Activated T-cell treated with anti-CD3 and anti-CD28 coated beads, Interleukin-2, amount 50 U/mL, for 24 hours (primary cell): ENCODE measurements at regions not wholly inside any gene's neighbourhood (a gene's known extent, or its start where the extent isn't known, plus 50 kb on each side); places are given as distances from the start of the nearest gene placed in this dataset.

Experiments used
- DNase-seq: peaks from one replicate; pipeline ENCODE4 v3.0.0-alpha.2; 2020
- H3K27ac Mint-ChIP-seq: 2 replicates; pipeline ENCODE4 v1.8.0; 2020; ENCODE audit warnings: mild to moderate bottlenecking, mixed read lengths
- H3K27me3 Mint-ChIP-seq: 2 replicates; pipeline ENCODE4 v1.8.0; 2020; ENCODE audit warnings: mixed read lengths
- H3K36me3 Mint-ChIP-seq: 2 replicates; pipeline ENCODE4 v1.8.0; 2020; ENCODE audit warnings: low read depth, mixed read lengths
- H3K4me1 Mint-ChIP-seq: 2 replicates; pipeline ENCODE4 v1.8.0; 2020; ENCODE audit warnings: low read depth, mixed read lengths
- H3K4me3 Mint-ChIP-seq: 2 replicates; pipeline ENCODE4 v1.8.0; 2020; ENCODE audit warnings: mild to moderate bottlenecking, moderate library complexity, mixed read lengths
- H3K9me3 Mint-ChIP-seq: 2 replicates; pipeline ENCODE4 v1.8.0; 2020; ENCODE audit warnings: mixed read lengths

DNA sequence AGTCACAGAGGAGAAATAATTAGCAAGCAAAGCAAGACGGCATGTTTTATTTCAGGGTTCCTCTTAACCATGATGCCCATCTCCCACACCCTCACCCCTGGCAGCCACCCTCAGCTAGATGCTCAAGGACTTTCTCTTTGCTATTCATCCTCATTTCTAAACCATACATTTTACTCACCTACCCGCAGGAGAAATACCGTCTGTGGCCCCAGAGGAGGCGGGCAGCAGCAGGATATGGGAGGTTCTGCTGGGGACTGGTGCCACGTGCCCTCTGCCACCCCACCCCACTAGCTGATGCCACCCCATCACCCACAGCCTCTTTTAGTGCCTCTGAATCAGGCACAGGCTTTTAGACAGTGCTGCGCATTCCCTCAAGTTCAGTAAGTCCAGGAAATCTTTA lies 168.7 kb upstream of the ITGB1 start:
- DNase-seq = peak; percentile 56
- Mint-ChIP-seq H3K4me1 (peaks cover 76% of the 10 kb centered on the region), H3K27me3 (no peaks in the 10 kb centered on the region), H3K27ac (peak overlapping the region; percentile 91), H3K9me3 (peaks cover 4% of the 10 kb centered on the region), H3K36me3 (peaks cover 4% of the 10 kb centered on the region), H3K4me3 (no peak overlapping the region)

DNA sequence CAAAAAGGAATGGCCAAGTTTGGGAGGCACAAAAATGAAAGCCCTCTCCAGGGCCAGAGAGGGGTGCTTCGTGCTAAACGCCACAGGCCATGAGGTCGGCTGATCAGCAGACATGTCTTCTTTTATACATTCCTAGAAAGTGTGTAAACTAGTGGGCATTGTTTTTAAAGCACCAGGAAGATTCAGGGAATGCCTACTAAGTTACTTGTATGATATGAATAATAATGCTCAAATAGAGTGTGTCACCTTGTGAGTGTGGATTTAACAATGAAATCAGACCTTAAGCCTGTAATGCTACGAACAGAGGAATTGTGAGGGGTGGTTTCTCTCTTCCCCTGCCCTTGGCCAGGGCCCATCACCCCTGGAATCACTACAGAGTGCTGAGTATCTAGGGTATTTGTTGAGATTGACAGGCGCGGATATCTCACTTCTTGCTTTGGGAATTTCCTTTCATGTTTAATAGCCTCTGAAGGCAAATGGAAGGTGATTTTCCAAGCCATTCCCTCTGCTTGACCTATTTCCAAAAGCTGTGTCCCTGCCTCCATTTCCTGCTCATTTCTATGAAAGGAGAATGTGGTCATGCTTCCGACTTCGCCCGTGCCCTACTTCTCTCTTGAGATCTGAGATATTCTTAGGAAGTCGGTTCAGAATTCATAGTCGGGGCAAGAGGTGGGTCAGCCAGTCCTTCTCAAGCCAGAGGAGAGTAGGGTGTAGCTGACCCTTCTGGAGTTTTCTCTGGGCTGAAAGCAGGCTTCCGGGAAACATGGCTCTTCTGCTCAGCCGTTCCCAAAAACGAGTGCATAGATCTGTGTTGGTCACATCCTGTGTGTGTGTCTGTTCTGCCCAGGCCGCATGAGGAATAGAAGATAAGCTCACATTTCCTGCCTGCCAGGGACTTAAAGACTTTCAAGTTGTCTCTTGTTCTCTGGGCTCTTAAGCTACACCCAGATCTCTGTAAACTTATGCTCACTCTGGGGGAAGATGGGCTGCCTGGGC lies 167.8 kb upstream of the ITGB1 start:
- DNase-seq = no peak
- Mint-ChIP-seq H3K4me1 (peaks cover 79% of the 10 kb centered on the region), H3K9me3 (peaks cover 4% of the 10 kb centered on the region), H3K4me3 (no peak overlapping the region), H3K27me3 (no peaks in the 10 kb centered on the region), H3K36me3 (peaks cover 4% of the 10 kb centered on the region), H3K27ac (peak overlapping the region; percentile 91)

DNA sequence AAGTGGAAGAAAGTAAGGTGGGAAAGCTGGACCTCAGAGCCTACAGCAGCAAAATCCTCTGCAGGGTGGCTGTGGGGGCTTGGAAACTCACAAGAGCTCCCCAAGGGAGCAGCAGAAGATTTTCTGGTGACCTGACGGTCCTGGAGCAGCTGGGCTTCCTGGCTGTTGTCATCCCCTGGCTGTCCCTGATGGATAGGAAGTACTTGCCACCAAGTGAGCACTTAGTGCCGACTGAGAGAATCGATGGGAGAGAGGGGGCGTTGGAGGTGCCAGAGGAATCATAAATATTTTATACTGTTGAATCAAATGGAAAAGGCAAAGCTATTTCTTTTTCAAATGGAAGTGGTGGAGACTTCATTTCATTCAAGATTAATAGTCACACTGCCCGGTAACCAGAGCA lies 167.1 kb upstream of the ITGB1 start:
- H3K36me3 Mint-ChIP-seq = peaks cover 6% of the 10 kb centered on the region
- peaks cover 6% of the 10 kb centered on the region for H3K9me3 Mint-ChIP-seq
- H3K4me1 Mint-ChIP-seq = peaks cover 84% of the 10 kb centered on the region
- H3K4me3 Mint-ChIP-seq = no peak overlapping the region
- H3K27ac Mint-ChIP-seq = peak overlapping the region; percentile 91
- DNase-seq = no peak
- H3K27me3 Mint-ChIP-seq = no peaks in the 10 kb centered on the region

DNA sequence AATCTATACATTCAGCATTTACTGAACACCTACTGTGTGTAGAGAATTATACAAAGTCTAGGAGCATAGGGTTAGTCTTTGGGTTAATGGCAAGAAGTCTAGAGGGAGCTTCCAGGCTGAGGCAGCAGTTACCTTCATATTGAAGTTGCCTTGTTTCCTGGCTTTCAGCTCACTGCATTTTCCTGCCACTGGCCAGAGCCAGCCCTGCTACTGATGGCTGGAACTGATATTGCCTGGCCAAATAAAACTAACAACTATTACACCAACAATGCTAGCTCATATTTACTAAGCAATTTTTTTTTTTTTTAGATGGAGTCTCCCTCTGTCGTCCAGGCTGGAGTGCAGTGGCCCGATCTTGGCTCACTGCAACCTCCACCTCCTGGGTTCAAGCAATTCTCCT lies 165.7 kb upstream of the ITGB1 start:
- H3K27me3 Mint-ChIP-seq = no peaks in the 10 kb centered on the region
- peaks cover 10% of the 10 kb centered on the region for H3K9me3 Mint-ChIP-seq
- peaks cover 7% of the 10 kb centered on the region for H3K36me3 Mint-ChIP-seq
- H3K4me3 Mint-ChIP-seq = no peak overlapping the region
- no peak overlapping the region for H3K27ac Mint-ChIP-seq
- peaks cover 83% of the 10 kb centered on the region for H3K4me1 Mint-ChIP-seq
- DNase-seq = no peak

DNA sequence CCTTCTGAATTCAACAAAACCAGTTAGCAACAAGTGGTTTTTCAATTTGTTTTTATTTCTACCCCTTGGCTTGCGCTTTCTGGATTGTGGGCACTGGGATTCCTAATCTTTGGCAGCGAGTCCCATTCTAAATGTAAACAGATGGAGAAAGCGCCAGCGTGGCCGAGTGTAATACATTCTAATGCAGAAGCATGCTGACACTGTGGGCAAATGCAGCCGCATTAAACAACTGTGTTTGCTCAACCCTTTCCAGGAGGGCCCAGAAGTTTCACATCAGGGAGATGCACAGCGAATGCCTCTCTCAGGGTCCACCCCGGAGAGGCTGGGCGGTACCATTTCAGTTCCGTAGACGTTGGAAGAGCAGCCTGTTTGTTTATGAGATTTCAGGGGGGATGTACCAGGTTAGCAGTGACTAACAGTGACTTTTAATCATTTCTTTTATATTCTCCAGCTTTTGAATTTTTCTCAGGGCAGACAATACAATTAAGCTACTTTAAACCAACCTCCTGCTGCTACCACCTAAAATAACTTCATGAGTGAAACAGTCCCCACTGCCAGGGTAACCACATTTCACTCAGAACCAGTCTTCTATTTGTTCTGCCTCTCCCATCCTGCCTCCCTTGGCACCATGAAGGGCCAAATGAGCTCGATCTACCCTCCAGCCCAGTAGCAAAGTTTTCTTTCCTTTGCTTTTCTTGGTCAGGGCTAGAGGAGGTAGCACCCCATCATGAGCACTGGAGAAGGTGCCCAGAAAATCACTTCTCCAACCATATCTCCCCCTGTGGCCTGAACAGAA lies 164.2 kb upstream of the ITGB1 start:
- Mint-ChIP-seq H3K4me3 (no peak overlapping the region), H3K27me3 (no peaks in the 10 kb centered on the region), H3K9me3 (peaks cover 15% of the 10 kb centered on the region), H3K36me3 (peaks cover 9% of the 10 kb centered on the region), H3K27ac (peak overlapping the region; percentile 38), H3K4me1 (peaks cover 88% of the 10 kb centered on the region)
- no peak for DNase-seq

DNA sequence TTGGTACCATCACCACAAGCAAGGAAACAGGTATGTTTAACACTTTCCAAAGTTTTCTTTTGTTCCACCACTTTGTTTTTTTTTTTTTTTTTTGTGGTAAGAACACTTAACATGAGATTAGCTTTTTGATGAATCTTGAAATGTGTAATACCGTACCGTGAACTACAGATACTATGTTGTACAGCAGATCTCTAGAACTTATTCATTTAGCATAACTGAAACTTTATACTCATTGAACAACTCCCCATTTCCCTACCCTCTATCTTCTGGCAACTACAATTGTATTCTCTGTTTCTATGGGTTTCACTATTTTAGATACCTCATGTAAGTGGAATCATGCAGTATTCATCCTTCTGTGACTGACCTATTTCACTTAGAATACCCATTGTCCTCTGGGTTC lies 162.7 kb upstream of the ITGB1 start:
- Mint-ChIP-seq H3K27ac (peak overlapping the region; percentile 94), H3K9me3 (peaks cover 10% of the 10 kb centered on the region), H3K36me3 (peaks cover 6% of the 10 kb centered on the region)

DNA sequence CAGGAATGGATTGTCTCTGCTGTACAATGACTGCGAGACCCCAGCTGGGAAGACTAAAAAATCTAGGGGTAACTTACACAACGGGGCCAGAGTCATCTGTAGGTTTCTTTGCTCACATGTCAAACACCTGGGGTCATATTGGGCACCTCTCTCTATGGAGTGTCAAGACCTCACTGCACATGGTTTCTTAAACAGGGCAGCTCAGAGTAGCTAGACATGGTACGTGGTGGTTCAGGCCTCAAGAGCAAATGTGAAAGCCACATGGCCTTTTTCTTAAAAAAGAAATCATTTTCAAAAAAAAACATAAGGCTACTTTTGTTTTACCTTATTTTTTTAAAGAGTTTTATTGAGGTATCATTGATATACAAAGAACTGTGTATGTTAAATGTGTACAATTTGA lies 162.2 kb upstream of the ITGB1 start:
- Mint-ChIP-seq H3K27me3 (no peaks in the 10 kb centered on the region), H3K27ac (peak overlapping the region; percentile 94), H3K36me3 (peaks cover 5% of the 10 kb centered on the region), H3K9me3 (peaks cover 10% of the 10 kb centered on the region), H3K4me3 (no peak overlapping the region), H3K4me1 (peaks cover 88% of the 10 kb centered on the region)
- no peak for DNase-seq

More for the DNA sequence above, 162.7 kb upstream of the ITGB1 start:
- no peak for DNase-seq
- peaks cover 88% of the 10 kb centered on the region for H3K4me1 Mint-ChIP-seq
- no peaks in the 10 kb centered on the region for H3K27me3 Mint-ChIP-seq
- H3K4me3 Mint-ChIP-seq = no peak overlapping the region

DNA sequence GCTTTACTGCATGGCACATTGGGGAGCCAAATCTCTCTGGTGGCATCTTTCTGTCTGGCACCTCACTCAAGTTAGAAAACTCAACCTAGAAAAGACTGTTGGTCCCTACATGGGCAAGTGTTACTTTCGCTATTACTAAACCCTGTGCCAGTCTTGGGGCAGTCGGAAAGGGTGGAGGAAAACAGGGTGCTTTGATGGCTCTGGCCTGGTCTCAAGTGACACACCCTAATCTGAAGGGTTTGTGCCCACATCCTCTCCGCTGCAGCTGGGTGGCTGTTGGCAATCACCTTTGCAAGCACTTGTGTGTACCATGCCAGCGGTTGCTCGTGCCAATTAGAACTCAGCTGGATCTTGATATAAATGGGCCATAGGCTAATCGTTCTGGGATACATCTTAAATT lies 159.8 kb upstream of the ITGB1 start:
- H3K27ac Mint-ChIP-seq = peak overlapping the region; percentile 74
- H3K9me3 Mint-ChIP-seq = peaks cover 10% of the 10 kb centered on the region
- H3K4me3 Mint-ChIP-seq = no peak overlapping the region
- H3K36me3 Mint-ChIP-seq = peaks cover 5% of the 10 kb centered on the region
- DNase-seq = no peak
- H3K4me1 Mint-ChIP-seq = peaks cover 95% of the 10 kb centered on the region
- no peaks in the 10 kb centered on the region for H3K27me3 Mint-ChIP-seq

DNA sequence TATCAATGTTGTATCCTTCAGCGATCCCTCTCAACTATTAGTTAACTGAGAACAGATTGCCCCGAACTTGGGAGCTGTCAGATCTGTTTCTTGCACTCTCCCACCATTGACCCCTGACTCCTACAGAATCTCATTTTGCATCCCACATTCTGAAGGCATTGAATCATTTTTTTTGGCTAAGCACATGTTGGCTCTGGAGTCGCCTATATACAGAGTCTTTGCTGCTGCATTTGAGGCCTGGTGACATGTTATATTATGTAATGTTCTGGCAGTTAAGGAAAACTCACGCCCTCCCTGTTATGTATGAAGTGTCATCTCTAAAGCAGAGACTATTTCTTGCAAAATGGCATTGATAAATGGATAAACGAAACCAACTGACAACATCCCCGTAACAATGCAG lies 159.2 kb upstream of the ITGB1 start:
- peaks cover 5% of the 10 kb centered on the region for H3K36me3 Mint-ChIP-seq
- peak overlapping the region; percentile 74 for H3K27ac Mint-ChIP-seq
- DNase-seq = no peak
- H3K4me3 Mint-ChIP-seq = no peak overlapping the region
- peaks cover 10% of the 10 kb centered on the region for H3K9me3 Mint-ChIP-seq
- H3K4me1 Mint-ChIP-seq = peaks cover 95% of the 10 kb centered on the region
- H3K27me3 Mint-ChIP-seq = no peaks in the 10 kb centered on the region

DNA sequence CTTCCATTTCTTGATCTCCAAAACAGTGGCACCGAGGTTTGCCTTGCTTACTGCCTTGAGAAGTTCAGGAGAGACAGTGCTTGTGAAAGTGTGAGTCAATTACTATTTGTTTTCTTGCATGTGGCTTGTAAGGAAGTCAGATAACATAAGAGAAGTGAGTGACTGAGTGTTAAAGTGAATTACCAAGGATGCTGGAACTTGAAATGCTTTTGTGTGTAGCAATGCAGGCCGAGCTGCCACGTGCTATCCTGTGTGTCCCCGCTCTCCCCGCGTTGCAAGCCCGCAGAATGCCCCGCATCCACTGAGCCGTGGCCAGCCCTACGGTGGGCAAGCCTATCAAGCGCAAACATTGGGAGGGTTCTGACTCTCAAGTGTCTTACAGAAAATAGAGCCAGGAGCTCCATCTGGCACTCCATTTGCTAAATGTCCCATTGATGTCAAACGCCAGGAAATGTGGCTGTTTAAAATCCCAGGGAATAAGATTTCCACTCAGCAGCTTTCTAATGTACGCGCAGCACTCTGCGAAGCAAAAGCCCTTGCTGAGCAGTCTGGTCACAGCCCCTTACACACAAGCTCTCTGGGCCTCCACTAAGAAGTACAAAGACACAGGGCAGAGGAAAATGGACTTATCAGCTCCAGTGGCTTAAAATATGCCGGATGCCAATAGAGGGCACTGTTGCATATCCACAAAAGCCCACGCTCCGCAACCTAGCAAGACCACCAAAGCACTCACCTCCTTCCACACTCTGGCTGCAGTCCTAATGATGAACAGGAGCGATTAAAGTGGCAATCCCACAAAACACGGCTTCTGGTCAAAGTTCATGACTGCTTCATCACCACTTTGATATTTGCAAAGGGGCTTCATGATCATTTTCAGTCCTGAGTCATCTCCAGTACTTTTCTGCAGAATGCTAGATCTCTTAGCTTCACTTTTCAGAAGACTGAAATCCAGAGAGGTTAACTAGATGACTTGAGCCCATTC lies 158.0 kb upstream of the ITGB1 start:
- Mint-ChIP-seq H3K4me1 (peaks cover 93% of the 10 kb centered on the region), H3K27ac (peak overlapping the region; percentile 82), H3K36me3 (peaks cover 5% of the 10 kb centered on the region), H3K27me3 (no peaks in the 10 kb centered on the region), H3K9me3 (peaks cover 10% of the 10 kb centered on the region), H3K4me3 (peak overlapping the region; percentile 20)
- DNase-seq = no peak

DNA sequence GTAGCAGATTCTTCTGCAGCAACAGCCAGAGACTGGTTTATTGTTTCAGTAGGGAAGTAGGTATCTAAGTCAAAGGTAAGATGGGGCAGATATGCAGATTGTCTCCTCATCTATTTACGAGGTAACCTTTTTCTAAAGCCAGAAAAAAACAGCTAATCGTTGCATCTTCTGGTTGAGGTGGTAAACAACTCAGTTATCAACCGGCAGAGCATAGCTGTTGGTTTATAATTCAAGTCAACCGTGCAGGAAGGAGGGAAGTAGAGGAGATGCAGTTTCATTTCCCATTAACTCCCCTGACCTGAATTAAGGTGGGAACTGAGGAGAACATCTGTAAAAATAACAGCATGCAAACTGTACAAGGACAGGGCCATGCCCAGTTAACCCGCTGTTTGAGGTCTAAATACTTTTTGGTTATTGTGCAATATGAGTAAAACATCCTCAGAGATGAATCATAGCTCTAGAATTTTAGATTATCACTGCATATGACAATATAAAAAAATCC lies 156.5 kb upstream of the ITGB1 start:
- no peak overlapping the region for H3K4me3 Mint-ChIP-seq
- H3K27ac Mint-ChIP-seq = peak overlapping the region; percentile 78
- H3K36me3 Mint-ChIP-seq = peaks cover 2% of the 10 kb centered on the region
- no peak for DNase-seq
- H3K27me3 Mint-ChIP-seq = no peaks in the 10 kb centered on the region
- peaks cover 93% of the 10 kb centered on the region for H3K4me1 Mint-ChIP-seq
- peaks cover 5% of the 10 kb centered on the region for H3K9me3 Mint-ChIP-seq

DNA sequence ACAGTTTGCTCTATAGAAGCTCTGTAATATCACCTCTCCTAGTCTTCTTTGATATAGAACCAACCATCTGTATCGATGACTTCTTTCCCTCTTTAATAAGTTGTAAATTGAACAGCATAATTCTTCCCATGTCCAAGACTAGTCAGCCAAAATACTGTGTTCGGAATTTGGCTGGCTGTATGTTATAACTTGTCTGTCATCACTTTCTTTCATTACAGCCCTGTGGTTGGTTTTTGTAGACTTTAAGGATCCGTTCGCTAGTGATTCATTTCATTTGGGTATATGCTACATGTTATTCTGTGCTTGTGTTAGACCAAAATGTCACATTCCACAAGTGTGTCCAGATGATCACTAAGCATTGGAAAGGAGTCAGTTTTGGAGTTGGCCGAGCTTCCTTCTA lies 155.4 kb upstream of the ITGB1 start:
- Mint-ChIP-seq H3K27ac (no peak overlapping the region), H3K36me3 (peaks cover 2% of the 10 kb centered on the region)

DNA sequence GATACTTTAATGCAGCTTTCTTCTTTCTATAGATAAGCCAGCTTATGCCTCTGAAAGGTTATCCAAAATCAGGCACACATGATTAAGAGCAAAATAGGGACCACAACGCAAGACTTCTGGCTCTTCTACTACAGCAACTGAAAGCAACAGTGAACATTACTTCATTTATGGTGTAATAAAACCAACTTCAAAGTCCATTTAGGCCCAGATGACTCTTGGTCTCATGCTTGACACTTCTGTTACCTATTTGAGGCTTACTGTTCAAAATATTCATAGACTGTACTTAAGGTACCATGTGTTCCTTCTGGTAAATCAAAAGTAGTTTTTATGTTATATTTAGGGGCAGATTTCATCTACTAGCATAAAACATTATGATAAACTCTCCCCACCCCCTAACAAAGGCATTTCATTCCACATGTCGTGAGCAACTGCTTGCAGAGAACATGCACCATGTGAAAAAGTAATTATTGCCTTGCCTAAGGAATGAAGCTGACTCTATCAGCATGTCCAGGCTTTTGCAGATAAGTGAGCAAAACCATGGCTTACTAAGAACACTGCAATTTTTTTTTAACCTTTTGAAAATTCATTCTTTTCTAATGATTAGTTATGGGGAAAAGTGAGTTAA lies 154.9 kb upstream of the ITGB1 start:
- peak overlapping the region; percentile 50 for H3K27ac Mint-ChIP-seq
- peaks cover 2% of the 10 kb centered on the region for H3K9me3 Mint-ChIP-seq
- no peaks in the 10 kb centered on the region for H3K27me3 Mint-ChIP-seq
- peaks cover 89% of the 10 kb centered on the region for H3K4me1 Mint-ChIP-seq
- H3K4me3 Mint-ChIP-seq = no peak overlapping the region
- no peak for DNase-seq
- peaks cover under 1% of the 10 kb centered on the region for H3K36me3 Mint-ChIP-seq

More for the DNA sequence above, 155.4 kb upstream of the ITGB1 start:
- Mint-ChIP-seq H3K4me1 (peaks cover 93% of the 10 kb centered on the region), H3K27me3 (no peaks in the 10 kb centered on the region), H3K9me3 (peaks cover 5% of the 10 kb centered on the region), H3K4me3 (no peak overlapping the region)
- DNase-seq = no peak
